Epithelial cell of prostate (primary cell): ENCODE measurements at regions not wholly inside any gene's neighbourhood (a gene's known extent, or its start where the extent isn't known, plus 50 kb on each side); places are given as distances from the start of the nearest gene placed in this dataset.
"Not testable (repeated sequence)": the region's sequence is repeated elsewhere in the genome, so short reads cannot be mapped to it uniquely, and the experiment has no call there.

ENCODE experiments used
- DNase-seq: peaks from one replicate; pipeline ENCODE4 v3.0.0-alpha.2; 2011; ENCODE audit warnings: low read depth, low spot score
- H3K27ac ChIP-seq: fragments of 450-650 bp; 2 replicates; pipeline ENCODE4 v1.5.1; 2017; ENCODE audit warnings: mild to moderate bottlenecking

- DNase-seq, H3K27ac ChIP-seq: not testable (repeated sequence)
Measured at GRCh38 chr1:143905214-143906179, 66.3 kb downstream of the FAM72C start.

GRCh38 chr1:143904622-143904979 is 67.2 kb downstream of the FAM72C start:
- H3K27ac ChIP-seq, DNase-seq: not testable (repeated sequence)

- not testable (repeated sequence) for DNase-seq, H3K27ac ChIP-seq
Measured at GRCh38 chr1:143903899-143904621, 67.7 kb downstream of the FAM72C start.

DNA sequence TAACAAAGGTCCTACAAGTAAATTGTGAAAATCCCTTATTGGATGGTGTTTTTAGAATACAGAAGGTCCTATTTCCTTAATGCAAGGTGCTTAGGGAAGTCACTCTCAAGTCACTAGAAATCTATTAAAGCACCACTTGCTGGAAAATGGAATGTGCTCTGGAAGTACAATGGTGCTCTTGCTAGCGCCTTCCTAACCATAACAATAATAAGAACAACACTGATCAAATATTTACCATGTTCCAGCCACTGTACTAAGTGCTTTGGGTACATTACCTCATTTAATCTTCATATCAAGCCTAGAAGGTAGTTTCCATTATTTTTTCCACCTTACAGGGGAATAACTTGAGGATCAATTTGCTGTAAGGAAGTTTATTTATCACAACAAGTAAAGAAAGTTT is 75.4 kb downstream of the FAM72C start:
- not testable (repeated sequence) for DNase-seq, H3K27ac ChIP-seq

- not testable (repeated sequence) for H3K27ac ChIP-seq, DNase-seq
Measured at GRCh38 chr1:143884932-143885574, 86.7 kb downstream of the FAM72C start.

DNA sequence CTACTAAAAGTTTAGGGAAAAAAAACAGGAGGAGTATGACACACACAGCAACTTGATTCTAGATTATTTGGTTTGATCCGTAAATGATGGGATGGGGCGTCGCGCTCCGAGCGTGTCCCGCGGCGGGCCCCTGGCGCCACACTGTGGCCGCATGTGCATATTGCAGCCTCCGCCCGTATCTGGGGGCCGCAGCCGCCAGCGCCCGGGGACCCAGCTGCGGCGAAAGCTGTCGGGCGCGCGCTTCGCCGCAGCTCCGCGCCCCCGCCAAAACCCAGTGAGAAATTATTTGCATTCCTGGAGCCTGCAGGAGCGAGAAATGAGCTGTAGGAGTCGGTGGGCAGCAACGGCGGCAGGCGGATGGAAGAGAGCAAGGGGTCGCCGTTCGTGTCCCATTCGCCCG is 87.3 kb downstream of the FAM72C start:
- DNase-seq, H3K27ac ChIP-seq: not testable (repeated sequence)

DNA sequence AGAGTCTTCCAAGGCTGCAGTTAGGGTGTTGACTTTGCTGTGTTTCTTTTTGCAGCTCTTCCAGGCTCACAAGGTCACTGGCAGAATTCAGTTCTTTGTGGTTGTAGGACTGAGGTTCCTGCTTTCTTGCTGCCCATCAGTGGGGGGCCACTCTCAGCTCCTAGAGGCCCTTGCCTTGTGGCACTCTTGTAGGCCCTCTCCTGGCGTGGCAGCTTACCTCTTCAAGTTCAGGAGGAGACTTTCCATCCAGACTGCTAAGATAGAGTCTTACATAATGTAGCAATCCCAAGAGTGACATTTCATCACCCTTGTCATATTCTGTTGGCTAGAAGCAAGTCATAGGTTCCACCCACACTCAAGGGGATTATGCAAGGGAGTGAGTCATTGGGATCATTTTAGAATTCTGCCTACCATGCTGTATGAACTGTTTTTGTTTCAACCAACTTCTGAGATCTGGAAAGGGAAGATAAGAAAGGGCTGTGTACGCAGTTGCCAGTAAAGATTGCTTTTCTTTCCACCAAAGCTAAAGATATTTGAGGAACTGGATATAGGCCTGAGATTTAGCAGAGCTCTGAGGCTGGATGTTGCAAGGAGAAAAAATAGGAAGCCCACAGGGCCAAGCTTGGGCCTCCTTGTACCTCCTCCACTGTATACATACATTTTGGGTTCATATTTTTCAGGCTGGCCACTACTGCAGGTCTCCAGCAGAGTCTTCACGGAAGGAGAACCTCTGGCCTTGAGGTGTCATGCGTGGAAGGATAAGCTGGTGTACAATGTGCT is 91.8 kb downstream of the FAM72C start:
- H3K27ac ChIP-seq, DNase-seq: not testable (repeated sequence)

GRCh38 chr1:143875947-143876346 is 95.8 kb downstream of the FAM72C start:
- not testable (repeated sequence) for H3K27ac ChIP-seq, DNase-seq

DNA sequence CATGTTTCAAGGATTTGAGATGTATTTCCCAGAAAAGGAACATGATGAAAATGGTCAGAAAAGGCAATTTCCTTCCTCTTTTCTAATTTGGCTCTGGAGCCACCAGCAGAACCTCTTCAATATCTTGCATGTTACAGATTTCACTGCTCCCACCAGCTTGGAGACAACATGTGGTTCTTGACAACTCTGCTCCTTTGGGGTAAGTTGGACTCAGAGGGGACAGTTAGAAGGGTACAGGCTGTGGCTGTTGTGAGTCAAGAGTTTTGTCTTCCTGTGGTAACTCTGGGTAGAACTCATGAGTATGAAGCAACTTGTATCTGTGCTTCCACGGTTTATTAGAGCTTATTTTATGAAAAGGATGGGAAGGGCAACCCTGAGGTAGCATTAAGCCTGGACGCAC is 97.2 kb downstream of the FAM72C start:
- not testable (repeated sequence) for DNase-seq, H3K27ac ChIP-seq

DNA sequence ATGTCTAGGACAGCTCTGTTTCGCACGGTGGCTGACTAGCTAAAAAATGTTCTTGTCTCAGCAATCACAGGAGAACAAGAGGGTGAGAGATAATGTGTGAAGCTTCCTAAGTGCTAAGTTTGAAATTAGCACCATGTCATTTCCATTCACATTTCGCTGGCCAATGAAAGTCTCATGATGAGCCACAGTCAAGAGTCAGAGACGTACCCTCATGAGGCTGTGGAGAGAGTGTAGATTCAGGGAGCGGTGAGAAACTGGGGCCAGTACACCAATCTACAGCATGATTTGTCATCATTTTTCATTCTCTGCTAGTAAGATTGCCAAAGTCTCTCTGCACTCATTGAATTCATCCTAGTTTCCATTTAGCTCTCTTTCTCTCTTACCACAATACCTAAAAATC is 98.1 kb downstream of the FAM72C start:
- DNase-seq, H3K27ac ChIP-seq: not testable (repeated sequence)

DNA sequence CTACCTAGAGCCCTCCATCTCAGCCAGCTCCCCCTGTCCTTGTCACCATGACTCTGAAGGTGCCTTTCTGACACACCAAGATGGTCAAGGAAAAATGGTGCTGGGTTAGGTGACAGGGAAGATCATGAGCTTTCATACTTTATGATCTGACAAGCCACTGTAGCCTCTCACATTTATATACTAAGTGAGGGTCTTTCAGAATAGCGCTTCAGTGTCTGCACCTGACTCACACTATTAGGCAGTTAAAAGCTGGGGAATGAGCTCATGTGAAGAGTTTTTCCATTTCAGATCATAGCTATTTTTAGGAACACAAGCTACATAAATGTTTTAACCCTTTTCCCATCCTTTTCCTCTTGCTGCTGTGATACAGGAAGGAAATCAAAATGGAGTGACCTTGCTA is 101.4 kb downstream of the FAM72C start:
- DNase-seq, H3K27ac ChIP-seq: not testable (repeated sequence)

DNA sequence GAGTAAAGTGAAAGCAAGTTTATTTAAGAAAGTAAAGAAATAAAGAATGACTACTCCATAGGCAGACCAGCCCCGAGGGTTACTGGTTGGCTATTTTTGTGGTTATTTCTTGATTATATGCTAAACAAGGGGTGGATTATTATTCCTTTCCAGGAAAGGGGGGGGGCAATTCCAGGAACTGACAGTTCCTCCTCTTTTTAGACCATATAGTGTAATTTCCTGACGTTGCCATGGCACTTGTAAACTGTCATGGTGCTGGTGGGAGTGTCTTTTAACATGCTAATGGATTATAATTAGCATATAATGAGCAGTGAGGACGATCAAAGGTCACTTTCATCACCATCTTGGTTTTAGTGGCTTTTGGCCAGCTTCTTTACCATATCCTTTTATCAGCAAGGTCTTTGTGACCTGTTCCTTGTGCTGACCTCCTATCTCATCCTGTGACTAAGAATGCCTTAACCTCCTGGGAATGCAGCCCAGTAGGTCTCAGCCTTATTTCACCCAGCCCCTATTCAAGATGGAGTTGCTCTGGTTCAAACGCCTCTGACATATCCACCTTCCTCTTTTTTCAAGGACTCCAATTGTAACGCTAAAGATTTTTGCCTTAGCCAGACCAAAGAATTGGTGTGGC is 104.1 kb downstream of the FAM72C start:
- H3K27ac ChIP-seq, DNase-seq: not testable (repeated sequence)

DNA sequence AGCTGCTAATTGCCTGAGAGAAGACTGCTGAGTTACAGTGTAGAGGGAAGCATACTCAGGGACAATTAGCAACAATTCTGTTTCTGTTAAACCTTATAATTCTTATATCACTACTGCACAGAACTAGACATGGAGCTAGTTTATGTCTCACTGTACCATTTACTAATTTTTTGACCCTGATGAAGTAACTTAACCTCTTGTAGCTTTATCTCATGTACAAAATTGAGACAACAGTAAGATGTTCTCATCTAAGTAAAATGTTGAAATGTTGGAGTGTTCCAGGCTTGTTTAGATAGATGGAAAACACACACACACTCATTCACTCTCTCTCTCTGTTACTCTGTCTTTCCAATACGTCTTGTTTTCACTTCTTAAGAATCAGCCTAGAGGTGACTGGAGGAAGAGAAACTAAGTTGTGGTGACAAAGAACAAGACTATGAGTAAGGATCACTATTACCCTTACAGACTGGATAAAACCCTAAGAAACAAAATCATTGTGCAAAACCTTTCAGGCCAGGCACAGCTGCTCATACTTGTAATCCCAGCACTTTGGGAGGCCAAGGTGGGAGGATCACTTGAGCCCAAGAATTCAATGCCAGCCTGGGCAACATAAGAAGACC is 107.8 kb downstream of the FAM72C start:
- H3K27ac ChIP-seq, DNase-seq: not testable (repeated sequence)

DNA sequence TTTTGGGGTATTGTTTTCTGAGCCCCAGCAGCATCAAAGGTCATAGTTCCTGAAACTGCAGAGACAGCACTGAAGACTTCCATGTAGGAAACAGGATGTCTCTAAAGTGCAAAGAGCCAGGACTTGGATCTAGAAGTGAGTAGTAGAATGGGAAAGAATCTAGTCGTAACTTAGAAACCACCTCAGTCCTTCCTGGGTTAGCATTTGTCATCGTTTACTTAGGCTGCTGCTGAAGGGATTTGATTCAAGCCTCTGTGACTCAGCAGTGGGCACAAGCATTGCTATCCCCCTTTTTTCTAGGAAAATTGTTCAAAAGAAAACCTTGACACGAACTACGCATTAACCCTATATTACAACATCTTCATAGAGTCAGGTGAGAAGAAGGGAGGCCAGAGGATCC is 109.1 kb downstream of the FAM72C start:
- not testable (repeated sequence) for H3K27ac ChIP-seq, DNase-seq

- not testable (repeated sequence) for H3K27ac ChIP-seq, DNase-seq
Measured at GRCh38 chr1:143861306-143861705, 110.5 kb downstream of the FAM72C start.

- not testable (repeated sequence) for DNase-seq, H3K27ac ChIP-seq
Measured at GRCh38 chr1:143855867-143856266, 115.9 kb downstream of the FAM72C start.

- not testable (repeated sequence) for DNase-seq
Measured at GRCh38 chr1:143854069-143854468, 117.7 kb downstream of the FAM72C start.

DNA sequence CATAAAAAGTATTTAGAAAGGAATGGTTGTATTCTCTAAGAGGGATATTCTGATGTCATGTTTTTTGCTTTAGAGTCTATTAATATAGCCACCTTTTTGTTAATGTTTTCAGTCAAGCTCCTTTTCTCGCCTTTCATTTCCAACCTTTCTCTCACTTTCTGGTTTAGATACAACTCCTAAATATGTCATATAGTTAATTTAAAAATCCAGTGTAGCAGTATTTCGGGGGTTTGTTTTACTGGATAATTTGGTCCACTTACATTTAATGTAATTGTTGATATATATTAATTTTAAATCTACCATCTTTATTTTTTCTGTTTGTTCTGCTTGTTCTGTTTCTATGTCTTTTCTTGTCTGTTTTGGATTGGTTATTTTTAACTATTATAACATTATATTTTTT is 121.1 kb downstream of the FAM72C start:
- DNase-seq, H3K27ac ChIP-seq: not testable (repeated sequence)

More at GRCh38 chr1:143854069-143854468, 117.7 kb downstream of the FAM72C start:
- H3K27ac ChIP-seq: not testable (repeated sequence)

GRCh38 chr1:143848859-143849258 is 122.9 kb downstream of the FAM72C start:
- H3K27ac ChIP-seq, DNase-seq: not testable (repeated sequence)
